GM19372 (cell line): ENCODE measurements at regions not wholly inside any gene's neighbourhood (a gene's known extent, or its start where the extent isn't known, plus 50 kb on each side); places are given as distances from the start of the nearest gene placed in this dataset.
"Not testable (repeated sequence)": the region's sequence is repeated elsewhere in the genome, so short reads cannot be mapped to it uniquely, and the experiment has no call there.

ENCODE experiments used
- ATAC-seq: cut with Tn5 transposase; IDR thresholded peaks from one replicate; pipeline ENCODE4 v1.9.1; 2021; ENCODE audit warnings: mild to moderate bottlenecking, low read depth, moderate library complexity; ENCODE audit not compliant: unreplicated experiment

DNA sequence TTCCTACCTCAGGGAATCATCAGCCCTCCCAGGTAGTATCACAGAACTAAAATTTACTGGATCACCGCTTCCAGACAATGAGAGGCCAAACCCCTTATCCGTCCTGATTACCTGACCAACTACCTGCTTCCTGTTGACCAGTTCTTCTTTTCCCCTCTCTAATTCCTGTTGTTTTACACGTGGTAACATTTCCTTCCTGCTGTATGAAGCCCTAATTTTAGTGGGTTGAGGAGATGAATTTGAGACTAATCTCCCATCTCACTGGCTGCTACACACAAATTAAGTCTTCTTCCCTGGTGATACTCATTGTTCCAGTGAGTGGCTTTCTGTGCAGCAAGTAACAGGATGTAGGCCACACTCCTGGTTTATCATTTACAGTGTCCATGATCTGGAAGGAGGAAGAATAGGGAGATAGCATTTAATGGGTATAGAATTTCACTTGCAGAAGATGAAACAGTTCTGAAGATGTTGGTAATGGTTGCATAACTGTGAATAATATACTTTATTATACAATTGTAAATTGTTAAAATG, 2112.9 kb downstream of the NCAM2 start:
- ATAC-seq = no peak

DNA sequence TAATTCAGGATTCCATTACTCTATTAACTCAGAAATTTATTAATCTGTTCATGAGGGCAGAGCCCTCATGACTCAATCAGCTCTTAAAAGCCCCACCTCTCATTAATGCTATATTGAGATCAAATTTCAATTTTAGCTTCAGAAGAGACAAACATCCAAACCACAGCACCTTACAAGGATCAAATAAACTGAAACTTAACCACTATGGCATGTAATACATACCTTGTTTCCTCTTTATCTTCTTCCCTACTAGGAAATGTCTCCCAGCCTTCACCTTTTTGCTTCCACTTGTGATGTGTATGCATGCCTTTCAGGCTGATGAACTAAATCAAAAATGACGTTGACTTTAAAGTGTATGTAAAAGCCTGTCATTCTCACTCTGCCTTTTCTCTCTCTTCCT, 2121.3 kb downstream of the NCAM2 start:
- ATAC-seq = no peak

DNA sequence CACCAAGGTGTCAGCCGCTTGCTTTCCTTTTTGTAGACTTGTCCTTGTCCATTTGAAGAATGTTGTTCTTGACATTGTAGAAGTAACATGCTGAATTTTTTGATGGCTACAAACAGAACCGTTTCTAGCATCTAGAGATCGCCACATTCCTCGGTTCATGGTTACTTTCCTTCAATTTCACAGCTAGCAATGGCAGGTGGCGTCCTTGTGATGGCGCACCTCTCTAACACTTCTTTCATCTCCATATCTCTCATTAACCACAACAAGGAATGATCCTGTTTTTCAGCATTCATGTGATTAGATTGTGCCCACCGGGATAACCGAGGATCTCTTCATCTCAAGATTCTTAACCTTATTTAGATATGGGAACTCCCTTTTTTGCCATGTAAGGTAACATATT, 2129.8 kb downstream of the NCAM2 start:
- ATAC-seq = no peak

DNA sequence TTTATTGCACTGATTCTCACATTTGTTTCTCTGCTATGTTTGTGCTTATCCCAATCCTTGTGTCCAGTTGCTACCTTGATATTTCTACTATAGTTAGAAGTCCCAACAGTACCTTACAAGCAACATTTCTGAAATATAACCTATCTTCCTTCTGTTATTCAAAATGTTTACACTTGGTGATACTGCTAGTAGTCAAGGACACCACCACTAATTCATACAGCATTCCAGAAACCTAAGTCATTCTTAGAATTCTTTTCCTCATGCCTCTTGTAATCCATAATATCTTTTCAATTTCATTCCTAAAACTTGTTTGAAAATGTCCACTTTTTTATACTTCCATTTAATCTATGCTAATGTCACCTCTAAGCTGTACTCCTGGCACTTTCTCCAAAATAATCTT, 2132.1 kb downstream of the NCAM2 start:
- ATAC-seq = no peak

DNA sequence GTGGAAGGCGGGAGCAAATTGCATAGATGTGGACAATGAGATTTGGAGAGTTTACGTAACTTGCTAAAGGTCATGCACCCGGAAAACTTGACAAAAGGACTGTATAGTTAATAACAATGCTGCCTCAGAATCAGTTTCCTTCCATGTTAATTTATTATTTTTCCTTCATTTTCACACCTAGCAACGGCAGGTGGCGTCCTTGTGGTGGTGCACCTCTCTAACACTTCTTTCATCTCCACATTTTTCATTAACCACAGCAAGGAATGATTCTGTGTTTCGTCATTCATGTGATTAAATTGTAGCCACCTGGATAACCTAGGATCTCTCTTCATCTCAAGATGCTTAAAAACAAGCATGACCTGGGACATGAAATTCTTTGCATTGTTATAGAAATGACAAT, 2133.0 kb downstream of the NCAM2 start:
- no peak for ATAC-seq

DNA sequence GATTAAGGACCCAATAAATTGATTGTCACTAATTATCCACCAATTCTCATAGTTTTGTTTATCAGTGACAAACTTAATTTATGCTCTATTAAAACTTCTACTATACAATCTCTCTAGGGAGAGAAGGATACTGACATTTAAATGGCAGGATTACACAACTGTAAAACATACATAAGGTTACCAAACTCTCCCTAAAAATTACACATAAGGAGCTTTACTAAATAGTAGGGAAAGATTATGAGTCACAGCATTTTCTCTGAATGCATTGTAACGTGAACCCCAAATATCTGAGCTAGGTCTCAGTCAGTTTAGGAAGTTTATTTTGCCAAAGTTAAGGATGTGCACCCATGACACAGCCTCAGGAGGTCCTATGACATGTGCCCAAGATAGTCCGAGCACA, 2140.6 kb downstream of the NCAM2 start:
- no peak for ATAC-seq

DNA sequence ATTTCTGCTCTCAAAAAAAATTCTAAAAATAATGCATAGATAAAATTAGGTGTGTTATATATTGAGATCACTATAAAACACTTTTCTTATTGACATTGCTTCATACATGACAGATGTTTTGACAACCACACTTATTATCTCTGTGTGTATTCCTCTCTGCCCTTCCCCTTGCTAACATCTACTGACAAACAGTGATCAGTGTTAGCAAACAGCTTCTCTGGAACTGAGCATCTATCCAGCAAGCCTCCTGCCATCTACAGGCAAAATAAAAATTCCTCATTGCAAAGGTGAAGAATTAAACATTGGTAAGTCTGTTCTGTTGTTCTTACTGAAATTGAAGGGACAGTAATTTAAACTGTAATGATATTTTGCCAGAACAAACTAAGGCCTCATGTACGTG, 2153.9 kb downstream of the NCAM2 start:
- no peak for ATAC-seq

DNA sequence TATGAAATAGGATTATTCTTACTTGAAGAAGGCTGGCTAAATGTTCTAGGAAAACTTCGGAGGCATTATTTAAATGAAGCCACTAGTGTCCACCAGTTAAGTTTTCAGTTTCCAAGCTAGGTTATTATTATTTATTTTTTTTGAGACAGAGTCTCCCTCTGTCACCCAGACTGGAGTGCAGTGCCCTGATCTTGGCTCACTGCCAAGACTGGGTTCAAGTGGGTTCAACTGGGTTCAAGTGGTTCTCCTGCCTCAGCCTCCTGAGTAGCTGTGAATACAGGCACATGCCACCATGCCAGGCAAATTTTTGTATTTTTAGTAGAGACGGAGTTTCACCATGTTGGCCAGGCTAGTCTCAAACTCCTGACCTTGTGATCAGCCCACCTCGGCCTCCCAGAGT, 2155.6 kb downstream of the NCAM2 start:
- ATAC-seq = not testable (repeated sequence)

DNA sequence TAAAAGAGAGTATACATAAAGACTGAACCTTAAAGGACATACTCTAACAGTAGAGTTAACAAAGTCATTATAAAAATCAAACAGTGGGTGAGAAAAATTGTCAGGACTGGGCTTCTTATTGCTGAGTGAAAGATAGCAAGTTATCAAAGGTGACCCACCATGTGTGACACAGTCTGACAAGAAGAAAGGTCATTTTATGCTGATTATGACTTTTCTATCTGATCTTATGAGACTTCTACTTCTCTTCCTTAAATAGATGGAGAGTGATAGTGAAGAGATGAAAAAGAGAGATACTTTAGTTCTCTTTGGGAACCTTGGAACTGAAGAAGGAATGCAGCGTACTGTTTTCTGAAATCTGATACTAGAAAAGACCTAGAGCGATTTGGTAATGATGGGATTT, 2157.1 kb downstream of the NCAM2 start:
- ATAC-seq = no peak

DNA sequence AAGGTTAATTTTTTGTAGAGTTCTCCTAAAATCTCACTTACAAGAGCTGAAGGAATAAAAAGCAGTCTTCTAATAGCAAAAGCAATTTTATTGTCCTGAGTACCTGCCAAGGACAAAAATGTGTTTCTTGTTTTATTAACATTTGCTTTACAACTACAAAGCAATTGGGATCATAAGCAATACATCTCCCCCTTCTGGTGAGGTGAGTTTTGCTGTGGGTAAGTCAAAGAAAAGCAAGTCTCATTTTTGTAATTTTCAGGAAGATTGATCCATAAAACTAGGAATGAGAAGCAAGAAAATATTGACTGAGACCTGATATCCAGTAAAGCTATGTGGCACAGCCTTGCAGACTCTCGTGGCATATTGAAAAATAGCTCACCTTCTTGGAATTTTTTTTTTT, 2162.7 kb downstream of the NCAM2 start:
- no peak for ATAC-seq

DNA sequence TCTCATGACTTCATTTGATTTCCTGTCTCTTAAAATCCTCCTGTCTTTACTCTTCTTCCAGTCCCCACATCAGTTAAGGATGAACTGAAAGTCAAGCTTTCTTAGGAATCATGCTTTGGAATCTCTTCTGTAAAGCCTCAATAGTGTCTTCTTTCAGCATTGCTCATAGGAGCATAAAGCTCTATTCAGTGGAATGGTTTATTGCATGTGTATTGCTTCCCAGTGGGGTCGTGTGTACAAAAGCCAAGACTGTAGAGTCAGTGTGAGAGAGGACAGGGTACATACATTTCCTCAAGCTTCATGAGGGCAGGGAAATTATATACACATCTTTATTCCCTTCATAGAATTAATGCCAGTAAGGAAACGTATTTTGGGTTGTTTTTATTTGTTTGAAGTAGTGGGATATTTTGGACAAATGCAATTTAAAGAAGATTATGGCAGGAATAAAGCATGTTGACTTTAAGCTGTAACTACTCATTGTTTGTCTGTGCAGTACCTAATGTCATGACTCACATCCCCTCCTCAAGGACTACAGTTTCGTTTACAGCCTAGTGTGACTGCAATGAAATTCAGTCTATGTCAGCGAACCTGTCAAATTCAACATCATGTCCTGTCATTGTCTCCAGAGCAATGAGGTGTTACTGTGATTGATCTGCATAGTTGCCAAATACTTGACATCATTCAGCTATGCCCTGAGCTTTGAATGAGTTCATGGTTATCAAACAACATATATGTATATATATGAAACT, 2164.2 kb downstream of the NCAM2 start:
- no peak for ATAC-seq
